ENCODE measurements at regions not wholly inside any gene's neighbourhood (a gene's known extent, or its start where the extent isn't known, plus 50 kb on each side); places are given as distances from the start of the nearest gene placed in this dataset.
"Not testable (repeated sequence)": the region's sequence is repeated elsewhere in the genome, so short reads cannot be mapped to it uniquely, and the experiment has no call there.

- H3K4me2 ChIP-seq (ENCODE audit: low read length) = no peak overlapping the region
- TF ChIP-seq CTCF (IDR thresholded peaks at IDR 0.05; ENCODE audit: low read depth, low read length) = no peak
- TF ChIP-seq EZH2phosphoT487 (IDR thresholded peaks at IDR 0.05; ENCODE audit: low read depth) = no peak
- H3K4me3 ChIP-seq (ENCODE audit: low read length) = no peak overlapping the region
- H3K9me3 ChIP-seq (ENCODE audit: insufficient read depth, low read length) = no peaks in the 10 kb centered on the region
- H2AFZ ChIP-seq (ENCODE audit: low read depth, low read length) = no peak overlapping the region
- no peak overlapping the region for H3K9ac ChIP-seq (ENCODE audit: low read length)
- H4K20me1 ChIP-seq (ENCODE audit: insufficient read depth, low read length) = no peaks in the 10 kb centered on the region
- no peak overlapping the region for H3K27ac ChIP-seq (ENCODE audit: low read length)
- H3K4me1 ChIP-seq (ENCODE audit: low read length) = no peaks in the 10 kb centered on the region
- no peaks in the 10 kb centered on the region for H3K79me2 ChIP-seq (ENCODE audit: low read length)
- no peaks in the 10 kb centered on the region for H3K36me3 ChIP-seq (replicated peaks; ENCODE audit: low read depth, low read length)
- no peaks in the 10 kb centered on the region for H3K27me3 ChIP-seq (ENCODE audit: low read depth, low read length)
Observed at GRCh38 chr6:169366258-169366901, 112.7 kb upstream of the THBS2 start.

DNA sequence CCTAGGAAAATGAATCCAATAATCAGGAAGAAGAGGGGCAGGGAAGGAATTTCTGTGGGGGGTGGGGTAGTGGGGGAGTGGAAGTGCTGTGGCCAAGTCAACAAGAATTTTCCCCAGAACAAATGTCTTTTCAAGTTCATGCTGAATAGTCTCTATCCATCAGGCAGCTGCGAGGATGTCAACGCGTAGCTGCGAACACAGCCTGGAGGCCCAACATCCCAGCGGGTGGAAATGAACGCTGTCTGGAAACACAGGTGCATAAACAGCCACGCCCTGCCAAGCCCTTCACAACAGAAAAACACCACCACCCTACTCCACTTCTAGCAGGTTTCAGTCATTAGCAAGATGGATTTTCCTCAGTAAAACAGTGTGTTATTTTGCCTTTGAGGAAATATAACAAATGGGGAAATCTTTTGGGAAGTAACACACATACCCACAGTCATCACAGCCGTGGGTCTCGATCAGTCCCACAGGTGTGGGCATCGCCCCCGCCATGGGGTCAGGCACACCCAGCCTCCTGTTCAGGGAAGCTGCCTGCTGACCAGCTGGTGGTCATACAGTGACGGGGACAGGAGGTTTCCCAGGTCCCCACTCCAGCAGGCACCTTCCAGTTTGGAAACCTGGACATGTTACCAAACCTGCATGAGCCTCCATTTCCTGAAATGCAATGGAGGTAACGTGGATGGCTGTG, 112.1 kb upstream of the THBS2 start:
- Histone ChIP-seq H3K79me2 (ENCODE audit: low read length) (no peaks in the 10 kb centered on the region), H3K9me3 (ENCODE audit: insufficient read depth, low read length) (no peaks in the 10 kb centered on the region), H3K4me2 (ENCODE audit: low read length) (no peak overlapping the region), H4K20me1 (ENCODE audit: insufficient read depth, low read length) (no peaks in the 10 kb centered on the region), H2AFZ (ENCODE audit: low read depth, low read length) (no peak overlapping the region), H3K36me3 (replicated peaks; ENCODE audit: low read depth, low read length) (no peaks in the 10 kb centered on the region), H3K27me3 (ENCODE audit: low read depth, low read length) (no peaks in the 10 kb centered on the region), H3K4me1 (ENCODE audit: low read length) (no peaks in the 10 kb centered on the region), H3K9ac (ENCODE audit: low read length) (no peak overlapping the region), H3K27ac (ENCODE audit: low read length) (no peak overlapping the region), H3K4me3 (ENCODE audit: low read length) (no peak overlapping the region)
- no peak for TF ChIP-seq CTCF (IDR thresholded peaks at IDR 0.05; ENCODE audit: low read depth, low read length)
- TF ChIP-seq EZH2phosphoT487 (IDR thresholded peaks at IDR 0.05; ENCODE audit: low read depth) = no peak

DNA sequence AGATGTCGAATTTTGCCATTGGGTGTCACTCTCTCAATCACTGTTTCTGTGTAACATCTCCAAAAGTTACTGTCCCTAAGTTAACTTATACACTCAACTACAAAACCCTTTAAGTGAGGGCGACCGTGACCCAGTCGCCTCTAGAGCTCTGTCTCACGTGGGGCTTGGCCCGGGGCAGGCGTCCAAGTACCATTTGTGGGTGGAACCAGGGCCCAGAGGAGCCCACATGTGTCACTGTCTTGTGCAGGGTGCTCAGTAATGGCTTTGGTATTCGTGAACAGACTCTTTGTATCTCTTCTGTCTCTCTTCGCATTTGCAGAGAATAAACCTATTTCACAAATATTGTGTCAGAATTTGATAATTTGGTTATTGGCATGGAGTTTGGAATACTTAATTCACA, 109.9 kb upstream of the THBS2 start:
- no peaks in the 10 kb centered on the region for H3K9me3 ChIP-seq (ENCODE audit: insufficient read depth, low read length)
- H4K20me1 ChIP-seq (ENCODE audit: insufficient read depth, low read length) = no peaks in the 10 kb centered on the region
- H2AFZ ChIP-seq (ENCODE audit: low read depth, low read length) = no peak overlapping the region
- H3K9ac ChIP-seq (ENCODE audit: low read length) = no peak overlapping the region
- TF ChIP-seq EZH2phosphoT487 (IDR thresholded peaks at IDR 0.05; ENCODE audit: low read depth) (no peak), CTCF (IDR thresholded peaks at IDR 0.05; ENCODE audit: low read depth, low read length) (no peak)
- no peak overlapping the region for H3K27ac ChIP-seq (ENCODE audit: low read length)
- no peaks in the 10 kb centered on the region for H3K4me1 ChIP-seq (ENCODE audit: low read length)
- no peaks in the 10 kb centered on the region for H3K79me2 ChIP-seq (ENCODE audit: low read length)
- no peak overlapping the region for H3K4me3 ChIP-seq (ENCODE audit: low read length)
- H3K27me3 ChIP-seq (ENCODE audit: low read depth, low read length) = no peaks in the 10 kb centered on the region
- H3K4me2 ChIP-seq (ENCODE audit: low read length) = no peak overlapping the region
- H3K36me3 ChIP-seq (replicated peaks; ENCODE audit: low read depth, low read length) = no peaks in the 10 kb centered on the region

GRCh38 chr6:169362501-169363121, 109.0 kb upstream of the THBS2 start:
- no peak overlapping the region for H3K4me3 ChIP-seq (ENCODE audit: low read length)
- H3K36me3 ChIP-seq (replicated peaks; ENCODE audit: low read depth, low read length) = no peaks in the 10 kb centered on the region
- H3K27ac ChIP-seq (ENCODE audit: low read length) = no peak overlapping the region
- H3K9me3 ChIP-seq (ENCODE audit: insufficient read depth, low read length) = no peaks in the 10 kb centered on the region
- no peaks in the 10 kb centered on the region for H3K79me2 ChIP-seq (ENCODE audit: low read length)
- no peaks in the 10 kb centered on the region for H4K20me1 ChIP-seq (ENCODE audit: insufficient read depth, low read length)
- H3K9ac ChIP-seq (ENCODE audit: low read length) = no peak overlapping the region
- H3K4me1 ChIP-seq (ENCODE audit: low read length) = no peaks in the 10 kb centered on the region
- H3K4me2 ChIP-seq (ENCODE audit: low read length) = no peak overlapping the region
- H2AFZ ChIP-seq (ENCODE audit: low read depth, low read length) = no peak overlapping the region
- H3K27me3 ChIP-seq (ENCODE audit: low read depth, low read length) = no peaks in the 10 kb centered on the region
- TF ChIP-seq CTCF (IDR thresholded peaks at IDR 0.05; ENCODE audit: low read depth, low read length) (no peak), EZH2phosphoT487 (IDR thresholded peaks at IDR 0.05; ENCODE audit: low read depth) (no peak)

DNA sequence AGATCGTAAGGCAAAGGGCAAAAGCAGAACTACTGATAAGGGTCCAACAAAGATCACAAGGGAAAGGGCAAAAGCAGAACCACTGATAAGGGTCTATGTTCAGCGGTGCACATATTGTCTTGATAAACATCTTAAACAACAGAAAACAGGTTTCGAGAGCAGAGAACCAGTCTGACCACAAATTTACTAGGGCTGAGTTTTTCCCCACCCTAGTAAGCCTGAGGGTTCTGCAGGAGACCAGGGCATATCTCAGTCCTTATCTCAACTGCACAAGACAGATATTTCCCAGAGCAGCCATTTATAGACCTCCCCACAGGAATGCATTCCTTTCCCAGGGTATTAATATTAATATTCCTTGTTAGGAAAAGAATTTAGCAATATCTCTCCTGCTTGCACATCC, 101.4 kb upstream of the THBS2 start:
- not testable (repeated sequence) for H3K36me3 ChIP-seq (replicated peaks; ENCODE audit: low read depth, low read length); H3K4me3 ChIP-seq (ENCODE audit: low read length); H2AFZ ChIP-seq (ENCODE audit: low read depth, low read length); H3K9me3 ChIP-seq (ENCODE audit: insufficient read depth, low read length); H3K4me1 ChIP-seq (ENCODE audit: low read length); H3K27ac ChIP-seq (ENCODE audit: low read length); H4K20me1 ChIP-seq (ENCODE audit: insufficient read depth, low read length); H3K4me2 ChIP-seq (ENCODE audit: low read length); H3K9ac ChIP-seq (ENCODE audit: low read length); H3K79me2 ChIP-seq (ENCODE audit: low read length); H3K27me3 ChIP-seq (ENCODE audit: low read depth, low read length)

All from OCI-LY3 (cell line).